HEK293 (cell line): ENCODE measurements at regions not wholly inside any gene's neighbourhood (a gene's known extent, or its start where the extent isn't known, plus 50 kb on each side); places are given as distances from the start of the nearest gene placed in this dataset.

Source experiments
- CTCF ChIA-PET: fragments of 350-600 bp; formaldehyde crosslinking; extraction: SDS; loops from one replicate; lab custom pipeline; 2021; ENCODE audit warnings: antibody characterized with exemption; lab: Yijun Ruan, JAX
- POLR2A ChIA-PET: fragments of 300-600 bp; formaldehyde crosslinking; extraction: SDS; loops from one replicate; lab custom pipeline; 2020; ENCODE audit warnings: antibody characterized with exemption, inconsistent platforms; lab: Yijun Ruan, JAX
- H3K27ac ChIP-seq: fragments of 200-500 bp; sonication (Bioruptor generic); 2 replicates; pipeline ENCODE4 v1.5.1; 2014; ENCODE audit warnings: low read depth, low read length, control low read depth, inconsistent platforms; ENCODE audit errors: extremely low read depth
- H3K36me3 ChIP-seq, 2 experiments: fragments of 200-500 bp in 1 of 2; sonication (Bioruptor generic) in 1 of 2; 1 replicate in 1 of 2; 2 replicates in 1 of 2; pipeline ENCODE4 v1.5.1; 2014 to 2017; ENCODE audit warnings: inconsistent platforms in 2 of 2, low read length in 2 of 2; ENCODE audit not compliant: control insufficient read depth in 2 of 2, insufficient read depth in 1 of 2
- H3K4me1 ChIP-seq: fragments of 200-500 bp; sonication (Bioruptor generic); 2 replicates; pipeline ENCODE4 v1.5.1; 2014; ENCODE audit warnings: mild to moderate bottlenecking, low read length, inconsistent platforms; ENCODE audit not compliant: control insufficient read depth, insufficient read depth
- H3K4me3 ChIP-seq: 2 replicates; pipeline ENCODE4 v1.5.1; 2011; ENCODE audit warnings: low read depth, mild to moderate bottlenecking, control low read depth, low read length, moderate library complexity
- H3K9me3 ChIP-seq: fragments of 200-500 bp; sonication (Bioruptor generic); 2 replicates; pipeline ENCODE4 v1.5.1; 2014; ENCODE audit warnings: low read depth, low read length, inconsistent platforms; ENCODE audit not compliant: control insufficient read depth, insufficient read depth
- MYNN ChIP-seq: fragments of 450-650 bp; formaldehyde crosslinking; IDR thresholded peaks from 2 replicates; pipeline ENCODE4 v1.5.1; 2016; ENCODE audit warnings: missing biosample characterization, missing genetic modification characterization, borderline replicate concordance
- SETDB1 ChIP-seq: IDR thresholded peaks from one replicate; pipeline ENCODE4 v1.6.1; 2017; ENCODE audit warnings: mild to moderate bottlenecking, low read length, moderate library complexity, mixed read lengths; ENCODE audit not compliant: insufficient read length
- ZBTB17 ChIP-seq: fragments of 450-650 bp; formaldehyde crosslinking; IDR thresholded peaks from 2 replicates; pipeline ENCODE4 v1.5.1; 2016; ENCODE audit warnings: missing biosample characterization, missing genetic modification characterization
- ZBTB44 ChIP-seq: fragments of 450-650 bp; IDR thresholded peaks from 2 replicates; pipeline ENCODE4 v1.5.1; 2018; ENCODE audit warnings: missing biosample characterization, mild to moderate bottlenecking, missing genetic modification characterization
- ZFP41 ChIP-seq: fragments of 450-650 bp; formaldehyde crosslinking; IDR thresholded peaks from 2 replicates; pipeline ENCODE4 v1.5.1; 2016; ENCODE audit warnings: missing biosample characterization, missing genetic modification characterization, borderline replicate concordance
- ZFP69B ChIP-seq: fragments of 450-650 bp; formaldehyde crosslinking; IDR thresholded peaks from 2 replicates; pipeline ENCODE4 v1.5.1; 2016; ENCODE audit warnings: missing biosample characterization, missing genetic modification characterization
- ZNF146 ChIP-seq: fragments of 450-650 bp; formaldehyde crosslinking; IDR thresholded peaks from 2 replicates; pipeline ENCODE4 v1.5.1; 2016; ENCODE audit warnings: missing biosample characterization, missing genetic modification characterization
- ZNF211 ChIP-seq: fragments of 450-650 bp; formaldehyde crosslinking; IDR thresholded peaks from 2 replicates; pipeline ENCODE4 v1.5.1; 2016; ENCODE audit warnings: low read depth, missing biosample characterization, missing genetic modification characterization
- ZNF280C ChIP-seq: fragments of 450-650 bp; formaldehyde crosslinking; IDR thresholded peaks from 2 replicates; pipeline ENCODE4 v1.5.1; 2016; ENCODE audit warnings: missing biosample characterization, missing genetic modification characterization
- ZNF292 ChIP-seq: fragments of 450-650 bp; formaldehyde crosslinking; IDR thresholded peaks from 2 replicates; pipeline ENCODE4 v1.5.1; 2016; ENCODE audit warnings: low read depth, missing biosample characterization, missing genetic modification characterization, borderline replicate concordance
- ZNF341 ChIP-seq: fragments of 450-650 bp; formaldehyde crosslinking; IDR thresholded peaks from 2 replicates; pipeline ENCODE4; 2016; ENCODE audit warnings: low read depth, missing biosample characterization, missing genetic modification characterization
- ZNF354C ChIP-seq: fragments of 450-650 bp; formaldehyde crosslinking; IDR thresholded peaks from 2 replicates; pipeline ENCODE4 v1.5.1; 2016; ENCODE audit warnings: missing biosample characterization, missing genetic modification characterization, low read depth, borderline replicate concordance
- ZNF473 ChIP-seq: fragments of 450-650 bp; formaldehyde crosslinking; IDR thresholded peaks from 2 replicates; pipeline ENCODE4 v1.5.1; 2017; ENCODE audit warnings: missing biosample characterization, missing genetic modification characterization
- ZNF48 ChIP-seq: fragments of 450-650 bp; formaldehyde crosslinking; IDR thresholded peaks from 2 replicates; pipeline ENCODE4 v1.5.1; 2016; ENCODE audit warnings: missing biosample characterization, missing genetic modification characterization
- ZNF488 ChIP-seq: fragments of 450-650 bp; formaldehyde crosslinking; IDR thresholded peaks from 2 replicates; pipeline ENCODE4 v1.5.1; 2016; ENCODE audit warnings: missing biosample characterization, missing genetic modification characterization
- ZNF530 ChIP-seq: fragments of 450-650 bp; formaldehyde crosslinking; IDR thresholded peaks from 2 replicates; pipeline ENCODE4 v1.5.1; 2016; ENCODE audit warnings: low read depth, missing biosample characterization, missing genetic modification characterization
- ZNF585B ChIP-seq: fragments of 450-650 bp; formaldehyde crosslinking; IDR thresholded peaks from 2 replicates; pipeline ENCODE4 v1.5.1; 2016; ENCODE audit warnings: missing biosample characterization, missing genetic modification characterization
- ZNF596 ChIP-seq: fragments of 450-650 bp; IDR thresholded peaks from 2 replicates; pipeline ENCODE4 v1.5.0; 2018; ENCODE audit warnings: missing biosample characterization, mild to moderate bottlenecking, missing genetic modification characterization, moderate library complexity
- ZNF626 ChIP-seq: fragments of 450-650 bp; sonication (Bioruptor Pico); formaldehyde crosslinking; IDR thresholded peaks from 2 replicates; pipeline ENCODE4 v1.5.1; 2018; ENCODE audit warnings: missing biosample characterization, missing genetic modification characterization, inconsistent platforms
- ZNF658 ChIP-seq: fragments of 450-650 bp; formaldehyde crosslinking; IDR thresholded peaks from 2 replicates; pipeline ENCODE4; 2016; ENCODE audit warnings: missing biosample characterization, missing genetic modification characterization
- ZNF768 ChIP-seq: fragments of 450-650 bp; formaldehyde crosslinking; IDR thresholded peaks from 2 replicates; pipeline ENCODE4 v1.5.1; 2018; ENCODE audit warnings: missing biosample characterization, mild to moderate bottlenecking, missing genetic modification characterization
- ZSCAN18 ChIP-seq: fragments of 450-650 bp; formaldehyde crosslinking; IDR thresholded peaks from 2 replicates; pipeline ENCODE4 v1.5.1; 2016; ENCODE audit warnings: missing biosample characterization, missing genetic modification characterization

- TF ChIP-seq ZNF585B (tag by site-specific recombination) (no peak), ZSCAN18 (tag by site-specific recombination) (no peak), ZNF530 (tag by site-specific recombination) (no peak)
Observed at GRCh38 chr7:22572937-22573336, 72.9 kb upstream of the STEAP1B start (continued).

GRCh38 chr7:22572292-22572691 is 72.3 kb upstream of the STEAP1B start:
- ChIA-PET CTCF (no interaction called here), POLR2A (no interaction called here)
- H3K9me3 ChIP-seq: no peaks in the 10 kb centered on the region
- H3K36me3 ChIP-seq: no peaks in the 10 kb centered on the region
- H3K4me1 ChIP-seq: no peaks in the 10 kb centered on the region
- TF ChIP-seq ZNF292: no peak
- TF ChIP-seq ZNF768 (tag by site-specific recombination): no peak
- no peak for TF ChIP-seq ZNF280C
- TF ChIP-seq ZFP69B (tag by site-specific recombination): no peak
- no peak for TF ChIP-seq ZNF211 (tag by site-specific recombination)
- no peak for TF ChIP-seq MYNN (tag by site-specific recombination)
- no peak for TF ChIP-seq ZNF354C (tag by site-specific recombination)
- TF ChIP-seq SETDB1: no peak
- TF ChIP-seq ZNF48 (tag by site-specific recombination): no peak
- TF ChIP-seq ZNF341 (tag by site-specific recombination): no peak
- no peak for TF ChIP-seq ZNF658 (tag by site-specific recombination)
- no peak for TF ChIP-seq ZNF626 (tag by site-specific recombination)
- no peak for TF ChIP-seq ZFP41 (tag by site-specific recombination)
- TF ChIP-seq ZNF146 (tag by site-specific recombination): no peak
- no peak for TF ChIP-seq ZBTB44 (tag by site-specific recombination)
- no peak for TF ChIP-seq ZBTB17
- no peak for TF ChIP-seq ZNF473 (tag by site-specific recombination)
- no peak for TF ChIP-seq ZNF488 (tag by site-specific recombination)
- TF ChIP-seq ZNF596: no peak
- H3K4me3 ChIP-seq: no peak overlapping the region
- H3K27ac ChIP-seq: no peak overlapping the region
